GM19468 (cell line): ENCODE measurements at regions not wholly inside any gene's neighbourhood (a gene's known extent, or its start where the extent isn't known, plus 50 kb on each side); places are given as distances from the start of the nearest gene placed in this dataset.
"Not testable (repeated sequence)": the region's sequence is repeated elsewhere in the genome, so short reads cannot be mapped to it uniquely, and the experiment has no call there.

Experiments used
- ATAC-seq: cut with Tn5 transposase; IDR thresholded peaks from one replicate; pipeline ENCODE4 v1.9.1; 2021; ENCODE audit warnings: mild to moderate bottlenecking, moderate library complexity, moderate number of reproducible peaks; ENCODE audit not compliant: unreplicated experiment; ENCODE audit errors: extremely low read depth

DNA sequence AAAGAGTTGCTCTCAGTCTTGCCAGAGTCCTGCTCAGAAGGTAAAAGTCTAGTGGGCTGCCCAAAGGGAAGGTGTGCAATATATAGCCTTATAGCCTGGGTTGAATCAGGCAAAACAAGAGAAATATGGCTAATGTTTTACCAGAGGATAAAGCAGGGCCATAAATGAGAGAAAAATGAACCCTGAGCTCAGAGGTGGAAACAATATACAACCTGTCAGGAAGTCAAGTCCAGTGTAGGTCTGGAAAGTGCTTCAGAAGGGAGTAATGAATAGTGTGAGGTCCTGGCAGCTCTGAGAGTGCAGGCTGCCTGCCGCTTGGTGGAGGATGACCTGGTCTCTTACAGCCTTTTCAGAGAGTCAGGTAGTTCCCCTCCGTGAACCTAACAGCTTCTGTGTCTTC is 177.8 kb upstream of the TNC start:
- ATAC-seq, result no peak

DNA sequence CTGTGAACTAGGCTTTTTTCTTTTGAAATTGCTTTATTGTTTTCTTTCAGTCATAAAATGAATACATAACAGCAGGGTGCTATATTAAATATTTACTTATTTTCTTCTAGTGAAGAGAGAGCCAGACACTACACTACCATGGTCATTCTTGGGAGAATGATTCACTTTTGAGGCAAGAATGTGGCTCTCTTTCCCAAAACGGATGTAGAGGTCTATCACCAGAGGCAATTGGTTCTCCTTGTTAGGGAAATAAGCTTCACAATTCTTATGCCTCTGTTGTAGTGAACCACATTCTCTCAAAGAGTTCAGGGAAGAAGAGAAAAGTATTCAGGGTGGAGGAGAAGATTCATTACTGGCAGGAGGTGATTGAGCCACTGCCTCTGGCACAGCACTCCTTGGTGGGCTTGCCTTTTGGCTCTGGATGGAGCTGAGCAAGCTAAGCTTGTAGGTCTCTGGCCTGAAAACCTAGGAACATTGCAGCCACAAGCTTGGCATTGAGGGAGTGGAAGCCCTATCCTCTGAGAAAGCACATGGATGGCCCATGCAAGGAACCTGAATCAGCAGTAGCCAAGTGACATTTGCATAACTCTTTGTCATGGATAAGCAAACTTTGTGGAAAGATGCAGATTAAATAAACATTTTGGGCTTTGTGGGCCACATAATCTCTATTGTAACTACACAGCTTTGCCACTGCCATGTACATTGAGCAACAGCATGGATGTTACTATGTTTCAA is 179.0 kb upstream of the TNC start:
- ATAC-seq, result no peak

DNA sequence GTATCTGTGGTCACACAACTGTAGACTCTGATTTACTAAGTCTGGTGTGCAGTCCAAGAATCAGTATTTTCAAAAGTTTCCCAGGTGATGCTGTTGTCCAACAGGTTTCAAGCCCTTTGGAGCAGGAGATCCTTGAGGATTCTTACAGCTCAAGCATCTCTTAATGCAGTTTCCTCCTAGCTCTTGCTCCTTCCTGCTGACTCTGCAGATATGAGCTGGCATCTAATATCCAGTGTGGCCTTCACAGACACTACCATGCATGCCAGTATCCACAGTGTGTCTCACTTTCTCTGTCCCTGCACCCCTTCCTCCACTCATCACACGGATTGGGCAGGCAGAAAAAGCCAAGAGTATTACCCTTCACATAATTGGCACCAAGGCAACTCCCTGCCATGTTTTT is 182.2 kb upstream of the TNC start:
- ATAC-seq, result no peak

DNA sequence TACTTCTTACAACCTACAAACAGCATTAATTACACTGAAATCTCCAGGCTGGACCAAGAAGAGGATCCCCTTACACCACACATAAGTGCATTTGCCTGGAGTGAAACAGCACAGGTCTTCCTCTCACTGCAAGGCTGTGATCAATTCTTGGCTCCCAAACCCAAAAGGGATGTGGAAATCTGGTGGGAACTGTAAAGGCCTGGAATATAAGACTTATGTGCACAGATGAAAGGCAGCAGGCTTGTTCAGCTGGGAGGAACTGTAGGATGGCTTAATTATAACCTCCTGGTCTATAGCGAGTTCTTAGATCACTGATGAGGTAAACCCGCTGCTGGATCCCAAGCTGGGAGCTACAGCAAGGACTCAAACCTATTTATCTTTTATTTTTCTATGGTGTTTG is 182.9 kb upstream of the TNC start:
- no peak for ATAC-seq

DNA sequence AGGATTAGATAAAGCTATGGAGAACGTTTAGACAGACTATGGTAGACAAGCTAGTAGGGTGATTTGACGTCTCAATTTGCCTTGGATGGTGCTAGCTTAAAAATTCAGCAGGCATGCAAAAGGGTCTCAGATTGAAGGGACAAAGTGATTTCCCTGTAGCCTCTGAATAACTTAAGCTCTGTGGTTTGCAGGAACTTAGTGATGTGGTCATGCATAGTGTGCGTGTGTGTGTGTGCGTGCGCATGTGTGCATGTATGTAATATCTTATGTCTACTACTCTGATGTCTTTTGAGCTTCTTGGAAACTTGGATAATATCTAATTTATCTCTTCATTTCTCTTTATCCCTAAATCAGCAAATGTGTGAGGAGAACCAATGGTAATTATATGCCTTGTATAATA is 183.6 kb upstream of the TNC start:
- no peak for ATAC-seq

DNA sequence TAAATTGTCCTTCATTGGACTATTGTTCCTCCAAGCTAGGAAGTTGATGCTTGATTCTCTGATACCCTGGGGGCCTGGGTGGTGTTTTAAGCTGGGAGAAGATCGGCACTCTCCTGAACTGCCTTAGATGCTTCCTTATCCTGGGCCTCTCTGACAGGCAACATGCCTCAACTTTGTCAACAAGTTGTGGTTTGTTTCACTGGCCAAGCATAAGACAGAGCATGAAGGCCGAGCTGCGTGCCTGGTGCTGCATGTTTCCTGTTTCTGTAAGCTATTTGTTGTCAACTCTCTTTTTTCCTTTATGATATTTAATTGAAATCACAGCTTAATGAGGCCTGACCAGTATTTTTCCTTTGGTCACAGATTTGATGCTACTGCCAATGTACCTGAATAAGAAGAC is 187.6 kb upstream of the TNC start:
- ATAC-seq, result no peak

DNA sequence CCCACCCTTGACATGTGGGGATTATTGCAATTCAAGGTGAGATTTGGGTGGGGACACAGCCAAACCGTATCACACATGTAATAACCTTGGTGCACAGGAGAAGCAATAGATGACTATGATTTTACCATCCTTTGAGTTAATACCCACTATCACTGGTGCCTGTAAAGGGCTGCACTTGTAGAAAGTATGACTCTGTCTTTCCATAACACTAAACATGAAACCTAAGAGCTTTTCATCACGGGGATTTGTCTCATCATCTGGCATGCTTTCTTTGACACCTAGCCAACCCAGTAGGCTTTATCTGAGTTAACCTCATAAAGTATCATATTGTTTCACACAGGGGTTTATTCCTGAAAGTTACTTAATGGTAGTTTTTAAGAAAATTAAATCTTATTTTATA is 188.9 kb upstream of the TNC start:
- no peak for ATAC-seq

DNA sequence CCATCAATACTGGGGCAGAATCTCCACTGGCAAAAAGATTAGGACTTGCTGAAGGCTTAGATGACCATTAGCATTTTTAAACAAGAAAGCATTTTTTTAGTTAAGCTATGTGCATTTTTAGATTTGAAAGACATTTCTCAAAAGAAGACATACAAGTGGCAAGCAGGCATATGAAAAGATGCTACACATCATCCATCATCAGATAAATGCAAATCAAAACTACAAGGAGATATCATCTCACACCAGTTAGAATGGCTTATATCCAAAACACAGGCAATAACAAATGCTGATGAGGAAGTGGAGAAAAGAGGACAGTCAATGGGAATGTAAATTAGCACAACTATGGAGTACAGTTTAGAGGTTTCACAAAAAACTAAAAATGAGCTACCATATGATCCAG is 195.6 kb upstream of the TNC start:
- ATAC-seq, result no peak

DNA sequence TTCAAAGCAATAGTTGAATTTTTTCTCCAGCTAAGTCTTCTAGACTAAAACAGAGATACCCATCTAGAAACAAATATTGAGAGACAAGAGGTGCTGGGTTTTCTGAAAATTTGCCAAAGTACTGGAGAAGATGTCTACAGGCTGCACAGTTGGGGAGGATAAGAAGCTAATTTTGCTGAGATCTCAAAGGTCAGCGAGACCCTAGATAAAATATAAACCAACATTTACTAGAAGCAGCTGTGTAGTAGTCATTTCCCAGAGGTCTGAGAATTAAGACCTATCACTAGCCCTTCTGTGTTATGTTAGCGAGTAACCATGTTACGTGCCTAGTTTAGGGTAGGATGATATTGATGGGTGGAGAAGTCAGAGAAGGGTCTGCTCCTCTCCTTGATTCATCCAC is 208.5 kb upstream of the TNC start:
- ATAC-seq, result no peak

DNA sequence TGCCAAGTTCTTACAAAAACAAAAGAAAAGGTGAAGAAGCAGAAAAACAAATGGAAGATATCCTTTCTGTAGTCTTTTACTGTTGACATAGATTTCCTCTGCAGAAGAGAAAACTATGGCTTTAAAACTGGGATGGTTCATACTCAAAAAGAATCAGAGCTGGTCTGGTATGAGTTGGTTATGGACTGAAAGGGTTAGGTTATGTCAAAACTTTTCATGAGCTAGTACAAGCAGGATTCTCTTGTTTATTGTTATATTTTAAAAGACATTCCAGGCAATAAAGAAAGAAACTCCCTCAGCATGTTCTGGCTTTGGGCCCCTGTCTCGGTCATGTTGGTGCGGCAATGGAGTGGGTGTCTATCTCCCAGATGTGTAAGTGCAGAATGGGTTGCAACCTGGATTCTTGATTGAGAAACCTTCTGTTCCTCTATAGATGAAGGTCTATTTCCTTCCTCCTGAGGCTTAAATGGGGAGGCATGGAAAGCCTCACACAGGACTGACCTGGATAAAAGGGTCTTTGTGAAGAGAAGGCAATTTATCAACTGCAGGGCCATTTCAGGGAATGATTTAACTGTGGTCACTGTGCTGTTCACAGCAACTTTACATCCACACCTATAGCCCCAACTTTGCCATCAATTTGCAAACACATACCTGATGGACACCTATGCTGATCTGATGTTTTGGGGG is 209.6 kb upstream of the TNC start:
- ATAC-seq, result no peak

DNA sequence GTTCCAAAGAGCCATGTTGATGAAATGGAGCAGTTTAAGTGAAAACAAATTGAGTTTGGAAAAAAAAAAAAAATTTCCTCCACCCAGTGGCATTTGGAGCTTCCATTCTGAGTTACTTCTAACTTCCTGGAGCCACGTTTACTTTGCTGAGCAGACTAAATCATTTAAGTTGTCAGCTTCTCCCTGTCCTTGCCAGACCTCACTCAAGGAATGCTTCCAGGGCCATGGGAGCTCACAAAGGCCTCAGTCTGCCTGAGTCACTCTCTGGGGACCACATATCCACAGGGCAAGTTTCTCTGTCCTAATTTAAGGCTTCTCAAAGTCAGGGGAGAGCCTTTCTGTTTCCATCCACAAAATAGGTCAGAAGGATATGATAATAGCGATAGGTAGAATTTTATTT is 210.3 kb upstream of the TNC start:
- ATAC-seq, result no peak

DNA sequence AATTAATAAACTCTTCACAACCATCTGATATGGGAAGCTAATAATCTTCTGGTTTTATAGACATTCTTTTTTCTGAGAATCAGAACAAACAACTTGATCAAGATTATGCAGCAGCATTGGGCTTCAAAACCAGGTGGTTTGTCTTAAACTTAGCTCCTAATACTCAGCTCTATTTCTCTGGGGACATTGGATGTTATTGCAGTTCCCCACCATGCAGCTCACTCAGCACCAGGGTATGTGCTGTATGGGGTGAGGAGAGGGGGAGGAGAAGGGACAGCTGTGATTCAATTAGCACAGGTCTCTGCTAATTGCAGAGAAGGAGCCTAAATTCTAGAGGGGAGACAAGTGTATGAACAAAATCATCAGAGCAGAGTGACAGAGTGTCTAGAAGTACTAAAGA is 210.7 kb upstream of the TNC start:
- ATAC-seq, result no peak

DNA sequence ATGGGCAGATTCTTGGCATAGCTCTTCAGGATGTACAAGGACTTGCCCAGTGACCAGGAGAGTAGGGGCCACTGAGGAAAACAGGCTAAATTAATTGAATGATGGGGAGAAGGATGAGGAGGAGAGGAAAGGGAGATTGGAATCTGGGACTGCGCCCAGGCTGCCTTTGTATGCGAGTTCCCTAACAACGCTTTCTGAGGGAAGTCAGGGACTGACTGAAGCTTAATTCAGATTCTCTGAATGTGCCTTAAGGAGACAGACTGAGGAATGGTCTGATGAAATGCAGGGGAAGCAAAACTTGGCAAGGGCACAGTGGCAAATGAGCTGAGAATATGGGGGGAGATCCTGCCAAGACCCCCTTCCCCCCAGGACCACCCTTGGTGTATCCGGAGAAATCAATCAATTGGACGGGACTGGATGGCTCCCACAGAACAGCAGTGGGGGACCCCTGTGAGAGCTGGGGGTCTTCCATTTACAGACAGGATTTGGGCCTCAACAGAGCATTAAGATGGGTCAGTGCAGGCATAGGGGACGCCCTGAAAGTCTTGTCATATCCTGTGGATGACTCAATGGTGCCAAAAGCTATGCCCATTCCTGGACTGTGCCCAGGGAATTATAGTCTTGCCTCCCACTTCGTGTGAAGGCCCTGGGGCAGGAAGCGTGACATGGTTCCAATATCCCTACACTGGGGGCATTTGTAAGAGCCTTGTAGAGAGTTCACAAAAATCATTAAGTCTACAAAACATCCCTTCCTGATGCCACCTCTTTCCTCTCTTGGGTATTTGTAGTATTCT is 215.5 kb upstream of the TNC start:
- no peak for ATAC-seq

DNA sequence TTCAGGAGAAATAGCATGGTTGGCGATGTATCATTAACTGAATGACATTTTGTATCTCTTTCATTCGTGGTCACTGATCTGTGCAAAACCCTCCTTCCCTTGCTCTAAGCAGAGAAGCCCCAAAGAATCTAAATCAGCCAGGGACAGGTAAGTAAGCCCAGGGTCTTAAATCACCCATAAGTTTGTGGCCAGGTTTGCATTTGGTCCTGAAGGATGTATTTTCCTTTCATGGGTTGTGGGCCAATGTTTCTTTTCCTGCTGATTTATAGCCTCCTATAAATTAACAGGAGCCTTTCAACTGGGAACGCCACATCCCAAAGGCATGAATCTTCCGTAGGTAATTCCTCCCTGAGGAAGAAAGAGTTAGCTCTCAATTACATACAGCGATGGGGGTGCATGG is 217.5 kb upstream of the TNC start:
- no peak for ATAC-seq

DNA sequence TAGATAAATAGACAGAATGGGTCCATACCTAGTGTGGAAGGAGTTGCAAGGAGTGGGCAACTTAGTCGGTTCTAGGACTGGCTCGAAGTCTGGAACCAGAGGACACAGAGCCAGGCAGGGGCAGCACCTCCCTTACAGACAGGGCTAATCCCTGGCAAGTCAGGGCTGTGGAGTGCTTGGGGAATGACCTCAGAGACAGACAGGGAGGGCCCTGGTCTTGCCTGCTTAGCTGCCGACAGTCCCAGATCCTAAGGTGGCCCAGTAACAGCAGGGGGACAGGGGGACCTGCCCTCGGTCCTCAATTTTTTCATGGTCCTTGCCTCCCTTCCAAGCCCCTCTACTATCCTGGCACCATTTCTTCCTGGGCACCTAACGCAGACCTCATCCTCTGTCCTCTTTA is 222.4 kb upstream of the TNC start:
- no peak for ATAC-seq

DNA sequence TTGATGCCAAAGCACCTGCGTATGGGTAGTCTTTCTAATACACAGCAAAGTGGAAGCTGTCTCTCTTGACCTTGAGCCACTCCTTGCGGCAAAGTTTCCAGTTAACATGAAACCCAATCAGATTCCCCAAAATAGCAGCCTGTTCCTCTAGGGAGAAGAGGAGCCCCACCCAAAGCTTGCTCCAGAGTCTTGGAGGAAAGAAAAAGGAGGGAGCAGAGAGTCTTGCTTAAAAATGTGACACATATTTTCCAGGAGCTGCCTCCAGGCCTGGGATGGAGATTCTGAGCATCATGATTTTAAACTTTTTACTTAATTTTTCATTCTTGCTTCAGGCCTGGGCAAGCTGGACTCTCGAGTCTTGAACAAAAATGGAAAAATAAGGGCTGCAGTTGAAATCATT is 223.5 kb upstream of the TNC start:
- ATAC-seq, result no peak

DNA sequence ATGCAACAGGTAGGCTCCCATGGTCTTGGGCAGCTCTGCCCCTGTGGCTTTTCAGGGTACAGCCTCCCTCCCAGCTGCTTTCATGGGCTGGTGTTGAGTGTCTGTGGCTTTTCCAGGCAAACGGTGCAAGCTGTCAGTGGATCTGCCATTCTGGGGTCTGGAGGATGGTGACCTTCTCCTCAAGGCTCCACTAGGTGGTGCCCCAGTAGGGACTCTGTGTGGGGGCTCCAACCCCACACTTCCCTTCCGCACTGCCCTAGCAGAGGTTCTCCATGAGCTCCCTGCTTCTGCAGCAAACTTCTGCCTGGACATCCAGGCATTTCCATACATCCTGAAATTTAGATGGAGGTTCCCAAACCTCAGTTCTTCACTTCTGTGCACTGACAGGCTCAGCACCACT is 229.8 kb upstream of the TNC start:
- not testable (repeated sequence) for ATAC-seq

DNA sequence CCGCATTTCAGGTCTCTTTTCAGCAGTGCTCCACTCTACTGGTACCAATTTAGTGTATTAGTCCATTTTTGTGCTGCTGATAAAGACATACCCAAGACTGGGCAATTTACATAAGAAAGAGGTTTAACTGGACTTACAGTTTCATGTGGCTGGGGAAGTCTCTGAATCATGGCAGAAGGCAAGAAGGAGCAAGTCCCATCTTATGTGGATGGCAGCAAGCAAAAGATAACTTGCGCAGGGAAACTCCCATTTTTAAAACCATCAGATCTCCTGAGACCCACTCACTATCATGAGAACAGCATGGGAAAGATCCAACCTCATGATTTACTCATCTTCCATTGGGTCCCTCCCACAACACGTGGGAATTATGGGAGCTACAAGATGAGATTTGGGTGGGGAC is 231.0 kb upstream of the TNC start:
- not testable (repeated sequence) for ATAC-seq

DNA sequence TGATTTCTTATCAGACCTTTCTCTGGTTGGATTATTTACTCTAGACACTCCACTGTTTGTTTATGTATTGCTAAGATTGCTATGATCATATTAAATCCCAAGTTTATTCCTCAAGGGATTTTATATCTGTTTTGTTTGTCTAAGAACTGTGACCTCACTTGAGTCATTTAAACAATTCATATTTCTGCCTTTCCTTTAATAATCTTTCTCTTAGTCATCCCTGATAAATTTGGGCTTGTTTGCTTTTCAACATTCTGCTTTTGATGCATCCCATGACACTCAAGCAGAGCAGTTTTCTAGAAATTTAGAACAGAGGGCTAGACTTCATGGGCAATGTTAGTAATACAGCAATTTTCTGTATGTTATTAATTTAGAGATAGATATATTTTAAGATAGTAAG is 231.6 kb upstream of the TNC start:
- no peak for ATAC-seq

DNA sequence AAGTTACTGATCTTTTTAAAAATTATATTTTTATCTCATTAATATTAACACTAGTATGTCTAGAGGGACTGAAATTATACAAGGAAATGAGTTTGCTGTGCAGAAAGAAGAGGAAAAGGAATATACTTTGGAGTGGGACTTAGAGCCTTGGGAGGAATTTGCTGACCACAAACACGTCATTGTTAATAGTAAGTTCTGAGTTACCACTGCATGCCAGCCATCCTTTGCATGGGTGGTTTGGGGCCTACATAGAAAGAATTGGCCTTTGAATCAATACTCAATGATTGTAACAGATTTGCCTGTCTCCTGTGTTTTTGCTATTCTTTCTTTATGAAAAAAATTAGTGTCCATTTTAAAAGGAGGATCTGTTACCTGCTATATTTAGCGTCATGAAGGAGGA is 232.6 kb upstream of the TNC start:
- no peak for ATAC-seq

DNA sequence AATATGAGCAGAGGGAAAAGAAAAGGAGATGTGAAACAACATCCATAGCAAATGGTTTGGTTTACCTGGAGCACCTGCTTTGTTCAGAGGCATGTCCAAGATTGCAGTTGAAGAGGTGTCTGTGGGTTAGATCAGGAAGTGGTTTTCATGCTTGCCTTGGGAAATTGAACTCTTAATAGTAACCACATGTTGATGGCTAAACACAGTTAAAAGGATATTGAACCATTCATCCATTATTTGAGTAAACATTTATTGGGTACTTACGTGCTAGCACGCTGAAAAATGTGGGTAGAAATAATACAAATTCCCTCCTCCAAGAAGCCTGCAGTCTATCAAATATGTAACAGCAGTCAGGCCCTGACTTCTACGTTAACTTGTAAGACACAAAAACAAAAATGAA is 235.7 kb upstream of the TNC start:
- no peak for ATAC-seq
